GM12892 (cell line): ENCODE measurements at regions not wholly inside any gene's neighbourhood (a gene's known extent, or its start where the extent isn't known, plus 50 kb on each side); places are given as distances from the start of the nearest gene placed in this dataset.

Source experiments
- POLR2A ChIP-seq: IDR thresholded peaks from 2 replicates; pipeline ENCODE4 v1.6.1; 2011; ENCODE audit warnings: low read depth, low read length, control low read depth
- POLR2AphosphoS5 ChIP-seq: IDR thresholded peaks from 2 replicates; pipeline ENCODE4 v1.6.1; 2011; ENCODE audit warnings: low read depth, low read length, control low read depth

DNA sequence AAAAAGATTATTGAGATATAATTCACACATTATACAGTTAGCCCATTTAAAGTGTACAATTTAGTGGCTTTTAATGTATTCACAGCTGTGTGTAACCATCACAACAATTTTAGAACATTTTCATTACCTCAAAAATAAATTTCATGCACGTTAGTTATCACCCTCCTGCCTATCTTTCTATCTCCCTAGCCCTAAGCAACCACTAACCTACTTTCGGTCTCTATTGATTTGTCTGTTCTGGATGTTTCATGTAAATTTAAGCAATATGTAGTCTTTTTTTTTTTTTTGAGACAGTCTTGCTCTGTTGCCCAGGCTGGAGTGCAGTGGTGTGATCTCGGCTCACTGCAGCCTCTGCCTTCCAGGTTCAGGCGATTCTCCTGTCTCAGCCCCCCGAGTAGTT is 439.4 kb downstream of the PCNX1 start:
- TF ChIP-seq POLR2AphosphoS5 (no peak), POLR2A (no peak)
